SU-DHL-6 (cell line): ENCODE measurements at regions not wholly inside any gene's neighbourhood (a gene's known extent, or its start where the extent isn't known, plus 50 kb on each side); places are given as distances from the start of the nearest gene placed in this dataset.

Experiments used
- CTCF ChIP-seq: fragments of 200-600 bp; sonication (generic); IDR thresholded peaks from one replicate; pipeline ENCODE4 v1.5.1; 2017; ENCODE audit warnings: antibody characterized with exemption, mild to moderate bottlenecking, low read length, moderate library complexity; ENCODE audit not compliant: insufficient read depth, poor library complexity, severe bottlenecking
- EZH2phosphoT487 ChIP-seq: fragments of 200-600 bp; sonication (generic), shearing (Covaris generic); conservative IDR thresholded peaks from 2 replicates; pipeline ENCODE4 v1.6.1; 2018; ENCODE audit warnings: mild to moderate bottlenecking, antibody characterized with exemption, low read length, moderate library complexity, mixed read lengths

DNA sequence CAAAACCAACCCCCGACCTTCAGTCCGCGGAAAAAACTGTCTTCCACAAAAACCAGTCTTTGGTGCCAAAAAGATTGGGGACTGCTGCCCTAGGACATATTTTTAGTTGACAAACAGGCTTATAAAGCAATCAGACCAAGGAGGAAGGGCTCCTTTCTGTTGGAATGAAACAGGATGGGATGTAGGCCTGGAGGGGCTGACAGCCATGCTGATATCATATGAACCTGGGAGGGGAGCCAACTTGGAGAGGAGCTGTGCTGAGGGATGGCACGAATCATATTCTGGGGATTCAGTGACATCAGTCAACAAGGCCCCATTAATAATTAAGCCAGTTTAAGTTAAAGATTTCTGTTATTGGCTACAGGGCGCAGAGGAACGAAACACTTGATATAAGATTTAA lies 225.4 kb upstream of the TSHZ2 start:
- TF ChIP-seq CTCF (no peak), EZH2phosphoT487 (no peak)
